Fibroblast of peridontal ligament (primary cell): ENCODE measurements at regions not wholly inside any gene's neighbourhood (a gene's known extent, or its start where the extent isn't known, plus 50 kb on each side); places are given as distances from the start of the nearest gene placed in this dataset.
A peak's percentile ranks its signal among the peaks of the same experiment; 100 is the strongest.

Source experiments
- DNase-seq: peaks from one replicate; pipeline ENCODE4 v3.0.0-alpha.2; 2010; ENCODE audit errors: extremely low read depth

DNA sequence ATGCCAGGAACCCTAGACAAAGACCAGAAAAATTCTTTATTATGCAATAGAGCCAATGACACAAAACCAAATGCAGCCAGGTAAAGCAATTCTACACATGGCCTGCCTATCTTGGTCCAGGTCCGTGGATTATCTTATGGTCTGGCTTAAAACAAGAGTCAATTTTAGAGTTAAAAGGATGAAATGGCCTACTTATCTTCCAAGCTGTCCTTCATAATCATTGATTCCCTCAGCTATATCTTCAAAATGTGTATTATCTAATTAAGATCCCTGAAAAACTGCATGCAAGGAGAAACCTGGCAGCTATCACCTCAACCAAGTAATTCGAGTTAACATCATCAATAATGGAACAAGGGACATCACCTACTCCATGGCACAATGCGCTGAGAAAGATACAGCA, 479.4 kb upstream of the NRP1 start:
- no peak for DNase-seq

DNA sequence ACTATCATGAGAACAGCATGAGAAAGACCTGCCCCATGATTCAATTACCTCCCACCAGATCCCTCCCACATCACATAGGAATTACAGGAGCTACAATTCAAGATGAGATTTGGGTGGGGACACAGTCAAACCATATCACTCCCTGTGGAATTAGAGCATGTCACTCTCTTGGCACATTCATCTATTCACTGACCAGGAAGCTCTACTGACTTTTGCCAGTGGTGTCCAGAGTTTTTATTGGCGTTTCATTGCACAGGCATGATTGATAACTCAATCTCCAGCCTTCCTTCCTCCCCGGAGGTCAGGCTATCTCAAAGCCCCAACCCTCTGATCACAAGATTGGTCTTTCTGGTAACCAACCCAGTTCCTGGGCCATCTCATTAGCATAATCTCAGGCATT, 478.9 kb upstream of the NRP1 start:
- DNase-seq, result no peak

GRCh38 chr10:33812586-33812985, 478.1 kb upstream of the NRP1 start:
- DNase-seq, result no peak

DNA sequence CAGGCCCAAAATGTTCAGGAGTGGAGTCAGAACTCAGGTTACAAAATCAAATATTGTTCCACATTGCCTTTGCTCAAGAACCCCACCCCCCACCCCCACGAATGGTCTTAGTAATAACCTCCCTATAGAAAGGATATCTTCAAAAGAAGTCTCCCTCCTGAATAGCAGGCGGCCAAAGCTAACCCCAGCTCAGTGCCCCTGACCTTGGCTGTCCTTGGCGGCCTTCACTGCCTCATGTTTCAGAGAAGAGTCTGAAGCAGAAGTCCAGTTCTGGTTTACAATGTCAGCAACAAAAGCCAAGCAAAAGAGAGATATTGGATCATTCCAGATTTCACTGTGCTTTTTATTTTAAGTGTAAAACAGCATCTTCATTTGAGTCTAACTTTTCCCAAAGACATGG, 476.5 kb upstream of the NRP1 start:
- DNase-seq, result no peak

DNA sequence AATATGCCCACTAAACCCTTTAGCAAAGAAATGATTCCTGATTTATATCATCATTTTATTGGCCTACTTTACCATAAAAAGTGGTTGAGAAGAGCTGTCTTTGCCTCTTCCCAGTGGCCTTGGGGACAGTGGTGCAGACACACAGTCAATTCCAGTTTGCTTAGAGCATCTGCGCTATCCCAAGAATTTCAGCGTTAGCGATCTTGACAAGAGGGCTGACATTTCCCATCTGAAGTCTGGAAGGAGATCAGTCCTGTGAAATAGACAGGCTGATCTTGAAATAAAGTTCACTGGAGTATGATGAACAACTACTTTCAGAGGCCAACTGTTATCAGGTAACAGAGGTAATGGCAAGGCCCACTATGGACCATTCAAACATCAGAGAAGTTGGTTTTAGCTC, 475.3 kb upstream of the NRP1 start:
- DNase-seq, result no peak

- no peak for DNase-seq
Measured at GRCh38 chr10:33808475-33808874, 474.0 kb upstream of the NRP1 start.

GRCh38 chr10:33807531-33808359, 473.3 kb upstream of the NRP1 start:
- no peak for DNase-seq

DNA sequence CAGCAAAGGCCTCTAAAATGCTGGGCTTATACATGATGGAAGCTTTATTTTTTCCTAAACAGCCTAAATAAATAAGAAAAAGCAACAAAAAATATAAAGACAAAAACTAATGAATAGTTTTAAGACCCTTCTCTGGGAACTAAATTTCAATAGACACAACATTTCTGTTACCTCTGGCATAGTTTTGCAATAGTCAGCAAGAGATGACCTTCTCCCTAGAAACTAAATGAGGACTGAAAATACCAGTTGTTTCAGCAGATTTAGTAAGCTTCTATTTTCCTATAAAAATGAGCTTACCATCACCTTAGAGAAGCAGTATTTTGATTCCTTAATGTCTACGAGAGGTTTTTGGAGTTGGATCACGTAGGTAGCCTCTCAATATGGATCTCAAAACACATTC, 471.4 kb upstream of the NRP1 start:
- DNase-seq, result no peak

DNA sequence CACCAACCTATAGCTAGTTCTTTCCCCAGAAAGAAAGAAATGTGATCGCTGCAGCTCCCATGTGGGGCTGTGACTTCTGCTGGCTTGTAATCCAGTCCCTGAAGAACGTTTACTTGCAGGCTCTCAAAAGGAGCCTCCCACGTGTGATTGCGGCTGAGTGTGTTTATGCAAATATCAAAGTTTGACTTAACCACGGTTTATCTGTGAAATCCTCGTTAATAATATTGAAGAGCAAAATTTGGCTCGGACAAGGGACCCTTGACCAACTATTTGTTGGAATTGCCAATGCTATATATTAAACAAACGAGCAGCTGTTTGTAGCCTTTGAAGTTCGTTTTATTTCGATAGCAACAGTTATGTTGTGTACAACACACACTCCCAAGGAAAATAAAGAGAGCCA, 470.1 kb upstream of the NRP1 start:
- no peak for DNase-seq

- DNase-seq, result peak; percentile 41
Measured at GRCh38 chr10:33803248-33803647, 468.8 kb upstream of the NRP1 start.

DNA sequence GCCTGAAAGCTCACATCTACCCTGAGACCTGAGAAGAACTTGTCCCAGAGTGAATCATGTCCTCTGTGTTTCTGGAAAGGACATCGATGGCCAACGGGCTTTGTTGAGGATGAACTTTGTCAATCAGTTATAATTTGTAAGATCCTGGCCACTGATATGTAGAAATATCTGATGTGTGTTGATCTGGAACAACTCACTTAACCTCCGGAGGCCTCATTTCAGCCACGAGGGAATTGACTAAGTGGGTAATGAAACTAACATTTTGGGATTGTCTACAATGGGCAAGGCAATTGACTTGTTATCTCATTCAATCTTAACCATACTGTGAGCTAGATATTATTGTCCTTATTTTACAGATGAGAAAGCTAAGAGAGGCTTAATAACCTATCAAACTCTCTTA, 468.1 kb upstream of the NRP1 start:
- no peak for DNase-seq

DNA sequence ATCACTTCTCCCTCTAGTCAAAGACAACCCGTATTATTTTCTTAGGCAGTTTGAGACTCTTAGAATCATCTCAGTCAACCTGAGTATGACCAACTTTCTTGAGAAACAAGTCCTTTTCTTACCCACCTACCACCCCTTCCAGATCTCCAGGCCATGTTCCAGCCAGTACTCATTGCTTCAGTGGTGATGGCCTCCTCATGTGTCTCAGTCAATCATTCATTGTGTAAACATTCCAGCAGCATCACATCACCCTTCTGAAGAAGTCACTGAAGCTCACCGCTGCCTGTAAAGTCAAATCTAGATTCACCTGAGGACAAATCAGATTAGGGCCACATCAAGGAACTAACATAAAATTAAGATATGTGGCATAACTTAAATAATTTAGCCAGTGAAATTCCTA, 467.2 kb upstream of the NRP1 start:
- DNase-seq, result no peak

GRCh38 chr10:33800986-33801385, 466.5 kb upstream of the NRP1 start:
- no peak for DNase-seq

- peak; percentile 23 for DNase-seq
Measured at GRCh38 chr10:33800545-33800944, 466.1 kb upstream of the NRP1 start.

- DNase-seq, result no peak
Measured at GRCh38 chr10:33799944-33800323, 465.5 kb upstream of the NRP1 start.

- no peak for DNase-seq
Measured at GRCh38 chr10:33799281-33799943, 464.9 kb upstream of the NRP1 start.

- no peak for DNase-seq
Measured at GRCh38 chr10:33798754-33799153, 464.3 kb upstream of the NRP1 start.

DNA sequence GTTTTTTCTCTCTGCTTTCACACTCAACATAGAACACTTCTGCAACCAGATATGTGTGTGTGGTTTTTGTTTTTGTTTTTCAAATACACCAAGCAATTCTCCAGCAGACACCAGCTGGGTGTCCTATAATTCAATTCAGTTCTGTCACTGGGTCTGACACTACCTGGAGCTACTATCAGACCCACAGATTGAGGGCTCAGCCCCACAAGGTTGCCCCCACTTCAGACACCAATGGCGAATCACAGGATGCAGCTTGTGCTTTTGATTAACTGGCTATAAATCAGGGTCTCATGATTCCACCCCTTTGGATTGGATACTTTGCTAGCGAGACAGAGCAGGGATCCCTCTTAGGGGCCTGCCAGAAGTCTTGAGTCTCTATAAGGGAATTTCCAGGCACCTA, 462.2 kb upstream of the NRP1 start:
- no peak for DNase-seq

- DNase-seq, result no peak
Measured at GRCh38 chr10:33795529-33795928, 461.1 kb upstream of the NRP1 start.

GRCh38 chr10:33794460-33794859, 460.0 kb upstream of the NRP1 start:
- no peak for DNase-seq

DNA sequence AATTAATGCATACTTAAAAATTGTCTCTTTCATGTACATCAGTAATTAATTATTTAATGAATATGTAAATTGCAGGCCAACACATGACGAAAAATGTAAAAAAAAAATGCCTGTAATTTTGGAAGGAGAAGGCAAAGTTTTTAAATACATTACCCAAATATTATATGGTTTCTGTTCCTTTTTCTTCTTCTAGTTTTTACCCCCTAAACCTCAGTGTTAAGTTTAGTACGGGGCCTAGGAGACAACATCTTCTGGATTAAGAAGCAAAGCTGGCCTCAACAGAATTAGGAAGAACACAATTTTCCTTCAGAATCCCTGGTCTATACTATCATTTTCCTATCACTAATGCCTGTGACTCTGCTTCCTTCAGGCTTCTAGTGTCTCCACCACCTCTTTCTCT, 459.3 kb upstream of the NRP1 start:
- no peak for DNase-seq

- no peak for DNase-seq
Measured at GRCh38 chr10:33791272-33791660, 456.8 kb upstream of the NRP1 start.

DNA sequence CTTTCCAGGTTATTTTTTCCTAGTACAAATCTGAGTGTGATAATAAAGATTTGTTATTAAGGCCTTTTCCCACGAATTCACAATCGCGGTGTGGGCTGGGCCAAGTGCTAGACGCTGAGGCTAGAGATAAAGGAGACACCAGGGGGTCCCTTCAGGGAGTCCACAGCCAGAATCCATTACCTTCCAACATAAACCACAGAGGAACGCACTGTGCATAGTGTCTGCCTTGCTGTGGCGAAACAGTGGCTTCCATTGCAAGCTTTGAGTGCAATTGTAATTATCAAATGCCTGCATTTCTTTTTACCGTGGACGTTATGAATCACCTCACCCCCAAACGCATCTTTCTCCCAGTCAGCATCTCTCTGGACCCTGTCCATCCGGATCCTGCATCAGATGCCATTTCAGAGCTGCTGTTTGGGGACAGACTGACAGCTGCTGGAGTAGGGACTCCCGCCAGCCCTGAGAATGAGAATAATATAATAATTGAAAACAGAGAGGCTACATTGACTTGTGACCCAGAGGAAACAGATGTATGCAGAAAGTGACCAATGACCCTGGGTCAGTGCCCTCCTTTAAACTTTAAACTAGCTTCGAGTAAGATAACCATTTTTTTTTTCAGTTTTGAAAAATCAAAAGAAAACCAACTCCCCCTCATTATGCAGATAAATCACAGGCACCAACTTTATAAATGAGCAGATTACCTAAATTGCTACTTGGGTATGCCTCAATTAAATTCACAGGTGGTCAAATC, 456.2 kb upstream of the NRP1 start:
- DNase-seq, result no peak
